H1 (cell line): ENCODE measurements at regions not wholly inside any gene's neighbourhood (a gene's known extent, or its start where the extent isn't known, plus 50 kb on each side); places are given as distances from the start of the nearest gene placed in this dataset.
"Not testable (repeated sequence)": the region's sequence is repeated elsewhere in the genome, so short reads cannot be mapped to it uniquely, and the experiment has no call there.

Experiments
- CTCF ChIA-PET: fragments of 300-600 bp; sonication (Branson Sonifier 250); formaldehyde crosslinking; loops from one replicate; lab custom pipeline; 2021; ENCODE audit not compliant: partially characterized antibody; lab: Charles Lee
- POLR2A ChIA-PET: fragments of 300-600 bp; sonication (Branson Sonifier 250); formaldehyde crosslinking; loops from one replicate; lab custom pipeline; 2021; ENCODE audit warnings: inconsistent platforms; ENCODE audit not compliant: partially characterized antibody; lab: Charles Lee
- DNase-seq, 2 experiments: peaks; one replicate each; pipeline versions ENCODE4 v3.0.0 to v3.0.0-alpha.2; 2010 to 2022; ENCODE audit warnings: low spot score in 2 of 2, low read depth in 1 of 2, mixed read lengths in 1 of 2
- FAIRE-seq: peaks from 2 replicates; lab custom pipeline; 2011; peaks lifted over from hg19 to GRCh38; lab: Jason Lieb, UNC
- H2AFZ ChIP-seq: 2 replicates; pipeline ENCODE4 v1.8.1; 2012; ENCODE audit warnings: low read length, inconsistent platforms
- H2AK5ac ChIP-seq: 2 replicates; pipeline ENCODE4 v1.6.1; 2013; ENCODE audit warnings: low read depth, low read length
- H2BK120ac ChIP-seq: replicated peaks from 2 replicates; pipeline ENCODE3; 2013; ENCODE audit warnings: low read depth, low read length, inconsistent platforms
- H2BK12ac ChIP-seq: 2 replicates; pipeline ENCODE4 v1.6.1; 2013; ENCODE audit warnings: low read depth, low read length
- H2BK15ac ChIP-seq: 2 replicates; pipeline ENCODE4 v1.6.1; 2013; ENCODE audit warnings: low read length
- H2BK20ac ChIP-seq: 2 replicates; pipeline ENCODE4 v1.6.1; 2013; ENCODE audit warnings: low read length
- H2BK5ac ChIP-seq: 2 replicates; pipeline ENCODE4 v1.6.1; 2013; ENCODE audit warnings: low read depth, low read length
- H3K14ac ChIP-seq: 2 replicates; pipeline ENCODE4 v1.6.1; 2013; ENCODE audit warnings: inconsistent platforms; ENCODE audit not compliant: insufficient read length
- H3K18ac ChIP-seq: 2 replicates; pipeline ENCODE4 v1.6.1; 2013; ENCODE audit warnings: low read length; ENCODE audit errors: extremely low read depth
- H3K23ac ChIP-seq: 2 replicates; pipeline ENCODE4 v1.6.1; 2013; ENCODE audit warnings: inconsistent platforms; ENCODE audit not compliant: insufficient read length
- H3K23me2 ChIP-seq: 2 replicates; pipeline ENCODE4 v1.6.1; 2013; ENCODE audit warnings: low read depth, low read length
- H3K27ac ChIP-seq: 2 replicates; pipeline ENCODE4 v1.6.1; 2011; ENCODE audit warnings: low read depth, low read length, inconsistent platforms
- H3K27me3 ChIP-seq, 4 experiments: replicated peaks in 1 of 4; 1 replicate in 1 of 4; 2 replicates in 3 of 4; pipeline versions ENCODE4 v1.6.1 to v1.8.1; 2011 to 2013; ENCODE audit warnings: low read length in 3 of 4, mild to moderate bottlenecking in 3 of 4, inconsistent platforms in 2 of 4, mixed read lengths in 2 of 4, moderate library complexity in 1 of 4; ENCODE audit not compliant: control insufficient read depth in 3 of 4, insufficient read depth in 3 of 4; ENCODE audit errors: extremely low read depth in 1 of 4
- H3K36me3 ChIP-seq, 4 experiments: 2 replicates each; pipeline versions ENCODE4 v1.6.1 to v1.8.1; 2011 to 2013; ENCODE audit warnings: mild to moderate bottlenecking in 4 of 4, low read length in 3 of 4, moderate library complexity in 2 of 4, control low read depth in 1 of 4, inconsistent platforms in 1 of 4; ENCODE audit not compliant: insufficient read depth in 4 of 4, control insufficient read depth in 2 of 4
- H3K4ac ChIP-seq: replicated peaks from 2 replicates; pipeline ENCODE3; 2013; ENCODE audit warnings: low read length, low read depth, mixed read lengths, inconsistent platforms; ENCODE audit not compliant: insufficient read length
- H3K4me1 ChIP-seq, 4 experiments: replicated peaks in 1 of 4; 1 replicate in 1 of 4; 2 replicates in 3 of 4; pipeline versions ENCODE4 v1.6.1 to v1.8.1; 2011 to 2013; ENCODE audit warnings: low read length in 3 of 4, inconsistent platforms in 2 of 4, mixed read lengths in 1 of 4; ENCODE audit not compliant: insufficient read depth in 4 of 4, control insufficient read depth in 3 of 4
- H3K4me2 ChIP-seq, 2 experiments: 2 replicates each; pipeline versions ENCODE4 v1.6.1 to v1.8.1; 2011 to 2013; ENCODE audit warnings: low read depth in 2 of 2, low read length in 2 of 2, control low read depth in 1 of 2, inconsistent platforms in 1 of 2, mild to moderate bottlenecking in 1 of 2; ENCODE audit not compliant: insufficient read depth in 1 of 2
- H3K4me3 ChIP-seq, 4 experiments: fragments of 200-600, 300-600 bp in 1 of 4; sonication (generic), shearing (Covaris generic), sonication (Bioruptor Twin) in 1 of 4; 2 replicates each; pipeline versions ENCODE4 v1.5.1 to v1.8.1; 2011 to 2016; ENCODE audit warnings: low read length in 4 of 4, low read depth in 3 of 4, control low read depth in 2 of 4, inconsistent platforms in 2 of 4, mild to moderate bottlenecking in 2 of 4, mixed read lengths in 1 of 4, moderate library complexity in 1 of 4; ENCODE audit not compliant: insufficient read depth in 2 of 4; ENCODE audit errors: extremely low read depth in 1 of 4
- H3K56ac ChIP-seq: replicated peaks from 2 replicates; pipeline ENCODE3; 2013; ENCODE audit warnings: low read depth, mild to moderate bottlenecking, mixed read lengths, low read length, inconsistent platforms; ENCODE audit not compliant: insufficient read length
- H3K79me1 ChIP-seq: 2 replicates; pipeline ENCODE4 v1.6.1; 2013; ENCODE audit warnings: low read depth, low read length, control low read depth
- H3K79me2 ChIP-seq, 2 experiments: 2 replicates each; pipeline versions ENCODE4 v1.6.1 to v1.8.1; 2012 to 2013; ENCODE audit warnings: low read length in 2 of 2, mild to moderate bottlenecking in 2 of 2, inconsistent platforms in 1 of 2; ENCODE audit not compliant: insufficient read depth in 2 of 2, control insufficient read depth in 1 of 2
- H3K9ac ChIP-seq, 4 experiments: replicated peaks in 1 of 4; 1 replicate in 1 of 4; 2 replicates in 3 of 4; pipeline versions ENCODE4 v1.6.1 to v1.8.1; 2011 to 2013; ENCODE audit warnings: low read depth in 3 of 4, low read length in 3 of 4, control low read depth in 2 of 4, mild to moderate bottlenecking in 2 of 4, moderate library complexity in 2 of 4, inconsistent platforms in 1 of 4; ENCODE audit errors: extremely low read depth in 1 of 4
- H3K9me3 ChIP-seq, 2 experiments: 2 replicates each; pipeline versions ENCODE4 v1.6.1 to v1.8.1; 2012 to 2013; ENCODE audit warnings: mild to moderate bottlenecking in 2 of 2, moderate library complexity in 2 of 2, control low read depth in 1 of 2, inconsistent platforms in 1 of 2, low read depth in 1 of 2, low read length in 1 of 2, mixed read lengths in 1 of 2; ENCODE audit not compliant: insufficient read depth in 2 of 2
- H4K20me1 ChIP-seq, 2 experiments: replicated peaks in 1 of 2; 2 replicates each; pipeline versions ENCODE3 to v1.8.1; 2011 to 2013; ENCODE audit warnings: inconsistent platforms in 2 of 2, low read length in 2 of 2, mild to moderate bottlenecking in 1 of 2; ENCODE audit not compliant: insufficient read depth in 2 of 2, control insufficient read depth in 1 of 2
- H4K5ac ChIP-seq: 2 replicates; pipeline ENCODE4 v1.6.1; 2013; ENCODE audit warnings: low read length, low read depth, mixed read lengths, inconsistent platforms; ENCODE audit not compliant: insufficient read length
- H4K8ac ChIP-seq: 2 replicates; pipeline ENCODE4 v1.8.0; 2013; ENCODE audit warnings: mild to moderate bottlenecking, moderate library complexity, low read length, inconsistent platforms; ENCODE audit not compliant: insufficient read depth; ENCODE audit errors: extremely low read depth
- H4K91ac ChIP-seq: replicated peaks from 2 replicates; pipeline ENCODE3; 2013; ENCODE audit warnings: low read length, mixed read lengths, inconsistent platforms; ENCODE audit not compliant: insufficient read length
- RAD21 ChIP-seq, 2 experiments: IDR thresholded peaks in 1 of 2; conservative IDR thresholded peaks in 1 of 2; 2 replicates each; pipeline ENCODE4 v1.6.1; 2011; ENCODE audit warnings: low read depth in 2 of 2, low read length in 2 of 2, improper control_type of control experiment in 1 of 2, inconsistent platforms in 1 of 2, mild to moderate bottlenecking in 1 of 2, moderate library complexity in 1 of 2
- WGBS, 2 experiments: shearing (Covaris generic) in 1 of 2; methylation state at CpG; one replicate each; pipeline versions ENCODE4 v1.1.6 to v1.1.7; 2013 to 2015; ENCODE audit warnings: low lambda C conversion rate in 2 of 2, mixed read lengths in 2 of 2, inconsistent platforms in 1 of 2, low coverage in 1 of 2, missing lambda C conversion rate in 1 of 2; ENCODE audit not compliant: insufficient replicate concordance in 2 of 2, insufficient coverage in 1 of 2, insufficient read length in 1 of 2; ENCODE audit errors: extremely low coverage in 1 of 2, missing lambda C conversion rate in 1 of 2; 5-methylcytosine and 5-hydroxymethylcytosine counted together

- not testable (repeated sequence) for H3K9me3 ChIP-seq, FAIRE-seq
- CTCF ChIA-PET = interaction anchor here (0.8 to 3.9 kb wide), 11 partner anchors 9 to 463 kb away, joined by 3 to 19 read pairs (median 4); no protein-coding TSS in a partner anchor
These were observed 51.1 kb upstream of the RASSF6 start for GRCh38 chr4:73671348-73671747.

More at GRCh38 chr4:73671348-73671747, 51.1 kb upstream of the RASSF6 start:
- H2BK5ac ChIP-seq, H4K8ac ChIP-seq, H3K4ac ChIP-seq, H2BK15ac ChIP-seq, H2AFZ ChIP-seq, H3K23ac ChIP-seq, H3K27me3 ChIP-seq, H3K23me2 ChIP-seq, H3K9ac ChIP-seq, H4K91ac ChIP-seq, H3K4me3 ChIP-seq, H3K56ac ChIP-seq, H2BK20ac ChIP-seq, H3K79me2 ChIP-seq, H3K18ac ChIP-seq, H2AK5ac ChIP-seq, H3K14ac ChIP-seq, H3K79me1 ChIP-seq, H3K27ac ChIP-seq, H4K5ac ChIP-seq: not testable (repeated sequence)
- 93% methylated on average over 5 of the region's 6 CpGs; no CpG with 5 or more reads in 1 of the 2 experiments for WGBS, 2 experiments
- TF ChIP-seq RAD21 (IDR thresholded peaks at IDR 0.05 in 1 of 2, conservative IDR thresholded peaks at IDR 0.05 in 1 of 2; ENCODE audit: low read depth in 2 of 2, low read length in 2 of 2) = peak in 1 of 2 experiments; percentile 15; a peak in 1 of 4 replicates
- TF ChIP-seq, all 59 proteins: peak for 1; not testable (repeated sequence) for 58
- H2BK120ac ChIP-seq, H3K36me3 ChIP-seq, H2BK12ac ChIP-seq, H3K4me2 ChIP-seq, H3K4me1 ChIP-seq, POLR2A ChIA-PET, H4K20me1 ChIP-seq: not testable (repeated sequence)
- DNase-seq = peak in 1 of 2 experiments; percentile 58
